DMS53 (cell line): ENCODE measurements at regions not wholly inside any gene's neighbourhood (a gene's known extent, or its start where the extent isn't known, plus 50 kb on each side); places are given as distances from the start of the nearest gene placed in this dataset.

Experiments used
- DNase-seq: peaks from one replicate; lab custom pipeline; 2025; lab: John Stamatoyannopoulos, UW

- no peak for DNase-seq
Observed at GRCh38 chr18:46346896-46347630, 242.9 kb downstream of the HAUS1 start.

DNA sequence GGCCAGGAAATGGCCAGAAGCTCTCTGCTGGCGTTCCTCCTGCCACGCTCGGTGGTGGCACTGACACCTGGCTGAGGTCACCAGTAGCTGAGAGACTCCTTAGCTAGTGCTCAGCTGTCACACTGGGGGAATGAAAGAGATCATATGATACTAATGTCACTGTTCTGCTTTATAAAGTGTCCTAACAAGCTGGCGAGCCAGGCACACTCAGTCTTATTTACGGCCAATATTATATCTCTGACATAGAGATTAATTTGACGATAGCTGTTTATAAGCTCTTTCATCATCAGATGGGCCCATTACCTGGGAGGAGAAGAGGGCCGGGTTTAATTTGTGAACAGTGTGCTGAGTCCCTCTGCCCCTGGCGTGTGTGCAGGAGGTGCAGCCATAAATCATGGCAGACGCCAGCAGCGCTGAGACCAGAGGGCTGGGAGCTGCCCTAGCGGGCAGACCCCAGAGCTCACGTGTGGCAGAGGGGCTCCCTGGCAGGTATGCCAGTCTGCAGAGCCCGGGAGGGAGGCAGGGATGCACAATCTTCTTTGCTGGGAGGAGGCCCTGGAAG is 246.5 kb downstream of the HAUS1 start:
- DNase-seq, result no peak

DNA sequence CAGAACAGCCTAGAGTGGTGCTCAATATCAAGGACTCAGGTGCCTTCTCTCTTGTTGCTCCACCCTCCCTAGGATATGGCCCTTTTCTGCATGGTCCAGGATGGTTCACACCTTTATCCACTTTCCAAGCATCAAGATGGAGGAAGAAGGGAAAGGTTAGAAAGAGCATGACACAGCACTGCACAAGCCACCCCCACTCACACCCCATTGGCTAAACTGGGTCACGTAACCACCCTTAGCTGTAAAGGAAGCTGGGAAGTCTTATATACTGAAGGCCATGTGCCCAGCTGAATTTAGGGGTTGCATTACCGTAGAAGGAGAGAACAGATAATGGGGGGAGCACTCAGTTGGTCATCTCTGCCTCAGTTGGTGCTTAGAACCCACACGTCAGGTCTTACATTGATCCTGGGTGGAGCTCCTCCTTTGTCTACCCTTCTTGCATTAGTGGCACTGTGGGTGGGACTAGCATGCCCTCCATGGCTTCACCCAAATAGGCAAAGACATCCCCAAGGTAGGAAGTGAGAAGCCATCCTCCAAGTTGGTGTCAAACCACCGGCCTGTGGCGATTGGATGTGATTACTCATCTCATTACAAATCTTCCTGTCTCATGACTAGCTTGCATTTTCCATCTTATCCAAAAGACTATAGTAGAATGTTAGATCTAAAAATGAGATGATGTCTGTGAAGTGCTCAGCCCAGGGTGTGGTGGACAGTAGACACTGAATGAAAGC is 248.5 kb downstream of the HAUS1 start:
- DNase-seq, result no peak

- no peak for DNase-seq
Observed at GRCh38 chr18:46353460-46353859, 249.3 kb downstream of the HAUS1 start.

- DNase-seq, result no peak
Observed at GRCh38 chr18:46356278-46357033, 252.3 kb downstream of the HAUS1 start.

DNA sequence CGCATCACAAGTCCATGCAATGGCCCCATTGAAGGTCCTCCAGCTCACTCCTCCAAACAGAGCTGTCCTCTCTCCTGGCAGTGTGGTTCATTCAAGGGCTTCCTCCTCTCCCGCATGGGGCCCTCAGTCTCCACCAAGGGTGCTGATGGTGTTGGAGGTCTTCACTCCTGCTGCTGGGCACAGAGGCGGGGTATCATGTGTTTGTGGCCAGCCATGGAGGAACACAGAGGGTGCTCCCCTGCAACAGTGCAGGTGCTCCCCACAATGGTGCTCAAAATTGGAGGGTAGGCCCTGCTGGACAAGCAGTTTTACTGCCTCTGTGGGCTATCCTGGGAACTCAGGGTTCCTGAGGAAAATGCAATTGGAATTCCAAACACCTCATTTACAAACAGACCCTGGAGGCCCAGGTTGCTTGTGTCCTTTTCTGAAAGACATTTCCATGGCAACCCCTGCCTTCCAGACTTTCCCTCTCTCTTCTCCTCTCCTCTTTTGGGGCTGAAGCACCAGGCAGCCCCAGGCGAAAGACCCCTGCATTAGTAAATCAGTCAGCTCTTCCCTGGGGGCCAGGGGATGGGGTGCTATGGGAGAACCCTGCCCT is 256.0 kb downstream of the HAUS1 start:
- DNase-seq, result no peak

DNA sequence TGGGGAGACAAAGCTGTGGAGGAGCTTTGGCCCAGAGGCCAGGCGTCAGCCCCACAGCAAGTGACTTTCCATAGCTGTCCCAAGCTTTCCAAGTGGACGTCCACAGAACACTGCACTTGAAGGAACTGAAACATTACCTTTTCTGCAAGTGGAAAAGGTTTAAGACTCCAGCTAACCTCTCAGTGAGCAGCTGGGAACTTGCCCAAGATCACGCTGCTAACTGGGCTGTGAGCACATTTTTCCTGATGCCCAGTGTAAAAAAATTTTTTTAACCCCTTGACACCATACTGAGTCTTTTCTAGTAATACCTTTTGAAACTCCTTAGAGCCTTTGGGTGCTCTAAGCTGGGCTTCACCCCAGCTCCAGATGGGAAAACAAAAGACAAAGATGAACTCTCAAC is 256.7 kb downstream of the HAUS1 start:
- no peak for DNase-seq

DNA sequence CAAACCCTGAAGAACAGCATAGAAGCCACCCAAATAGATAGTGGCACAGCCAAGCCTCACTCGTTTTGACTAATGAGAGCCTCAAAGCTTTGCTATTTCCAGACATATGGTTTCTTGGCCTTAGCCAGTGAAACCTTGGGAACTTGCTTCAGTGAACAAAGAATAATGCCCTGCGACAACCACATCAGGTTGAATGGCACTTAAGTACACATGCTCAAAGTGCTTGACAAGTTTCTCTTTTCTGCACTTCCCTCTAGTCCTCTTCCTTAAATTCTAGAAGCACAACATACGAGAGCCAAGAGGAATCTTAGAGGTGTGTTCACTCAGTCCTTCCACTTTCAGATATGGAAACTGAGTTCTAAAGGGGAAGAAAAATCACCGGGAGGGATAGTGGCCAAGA is 258.3 kb downstream of the HAUS1 start:
- DNase-seq, result no peak

DNA sequence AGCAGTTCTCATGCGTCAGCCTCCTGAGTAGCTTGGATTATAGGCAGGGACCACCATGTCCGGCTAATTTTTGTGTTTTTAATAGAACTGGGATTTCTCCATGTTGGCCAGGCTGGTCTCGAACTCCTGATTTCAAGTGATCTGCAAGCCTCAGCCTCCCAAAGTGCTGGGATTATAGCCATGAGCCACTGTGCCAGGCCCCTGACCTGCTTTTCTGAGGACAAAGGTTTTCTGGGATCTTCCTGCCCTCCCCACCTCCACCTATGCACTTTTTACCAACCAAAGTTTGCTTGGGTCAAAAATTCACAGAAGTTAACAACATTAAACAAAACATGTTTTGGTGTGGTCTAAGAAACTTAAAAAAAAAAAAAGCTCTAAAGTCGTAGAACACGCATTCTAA is 259.9 kb downstream of the HAUS1 start:
- no peak for DNase-seq

DNA sequence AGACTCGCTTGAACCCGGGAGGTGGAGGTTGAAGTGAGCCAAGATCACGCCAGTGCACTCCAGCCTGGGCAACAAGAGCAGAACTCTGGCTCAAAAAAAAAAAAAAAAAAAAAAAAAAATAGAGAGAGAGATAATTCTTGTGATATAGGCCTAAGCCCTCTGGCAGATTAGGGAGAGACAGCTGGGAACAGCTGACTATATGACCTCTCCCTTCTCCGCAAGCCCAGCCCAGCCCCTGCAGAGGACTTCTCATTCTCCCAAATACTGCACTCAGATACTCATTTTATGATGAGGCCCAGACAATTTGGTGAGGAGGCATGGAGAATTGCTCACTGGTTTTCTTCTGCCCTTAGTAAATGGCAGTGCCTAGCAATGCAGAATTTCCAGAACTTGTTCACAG is 262.0 kb downstream of the HAUS1 start:
- DNase-seq, result no peak

- DNase-seq, result no peak
Observed at GRCh38 chr18:46366751-46367376, 262.7 kb downstream of the HAUS1 start.

DNA sequence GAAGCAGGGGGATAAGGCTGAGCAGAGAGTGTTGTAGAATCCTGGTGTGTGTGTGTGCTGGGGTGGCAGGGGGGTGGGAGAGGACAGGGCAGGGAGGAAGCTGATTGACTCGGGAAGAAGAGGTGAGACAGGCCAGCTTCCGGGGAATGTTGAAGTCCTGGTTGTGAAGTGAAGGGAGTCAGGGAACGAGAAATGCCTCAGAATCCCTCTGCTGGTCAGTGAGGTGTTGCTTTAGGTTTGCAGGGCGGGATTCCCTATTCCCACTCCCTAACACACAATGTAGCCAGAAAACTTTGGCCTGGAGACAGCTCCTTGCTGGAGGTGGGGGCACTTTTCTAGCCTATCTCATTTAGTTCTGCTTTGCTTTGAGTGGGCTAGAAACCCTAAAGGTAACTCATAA is 265.1 kb downstream of the HAUS1 start:
- no peak for DNase-seq

DNA sequence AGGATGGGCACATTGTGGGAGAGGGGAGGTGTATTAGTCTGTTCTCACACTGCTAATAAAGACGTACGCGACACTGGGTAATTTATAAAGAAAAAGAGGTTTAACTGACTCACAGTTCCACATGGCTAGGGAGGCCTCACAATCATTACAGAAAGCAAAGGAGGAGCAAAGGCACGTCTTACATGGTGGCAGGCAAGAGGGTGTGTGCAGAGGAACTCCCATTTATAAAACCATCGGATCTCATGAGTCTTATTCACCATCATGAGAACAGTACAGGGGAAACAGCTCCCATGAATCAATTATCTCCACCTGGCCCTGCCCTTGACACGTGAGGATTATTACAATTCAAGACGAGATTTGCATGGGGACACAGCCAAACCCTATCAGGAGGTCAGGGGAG is 266.7 kb downstream of the HAUS1 start:
- no peak for DNase-seq

DNA sequence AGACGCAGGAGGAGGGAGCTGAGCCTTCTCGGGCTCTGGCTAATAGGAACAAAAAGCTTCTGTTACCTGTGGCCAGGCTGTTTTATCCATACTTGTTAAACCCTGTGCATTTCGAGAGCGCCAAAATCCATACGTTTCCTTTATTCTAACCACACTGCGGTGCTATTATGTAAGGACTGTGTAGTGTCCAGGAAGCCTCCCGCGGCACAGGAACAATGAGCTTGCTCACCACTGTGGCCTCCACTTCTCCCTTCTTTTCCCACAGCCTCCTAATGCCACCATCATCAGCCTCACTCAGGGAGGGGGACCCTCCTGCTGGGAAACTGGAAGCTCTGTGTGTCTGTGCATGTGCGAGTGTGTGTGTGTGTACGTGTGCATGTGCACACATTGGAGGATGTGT is 268.5 kb downstream of the HAUS1 start:
- no peak for DNase-seq

GRCh38 chr18:46373131-46373530 is 268.9 kb downstream of the HAUS1 start:
- DNase-seq, result no peak

DNA sequence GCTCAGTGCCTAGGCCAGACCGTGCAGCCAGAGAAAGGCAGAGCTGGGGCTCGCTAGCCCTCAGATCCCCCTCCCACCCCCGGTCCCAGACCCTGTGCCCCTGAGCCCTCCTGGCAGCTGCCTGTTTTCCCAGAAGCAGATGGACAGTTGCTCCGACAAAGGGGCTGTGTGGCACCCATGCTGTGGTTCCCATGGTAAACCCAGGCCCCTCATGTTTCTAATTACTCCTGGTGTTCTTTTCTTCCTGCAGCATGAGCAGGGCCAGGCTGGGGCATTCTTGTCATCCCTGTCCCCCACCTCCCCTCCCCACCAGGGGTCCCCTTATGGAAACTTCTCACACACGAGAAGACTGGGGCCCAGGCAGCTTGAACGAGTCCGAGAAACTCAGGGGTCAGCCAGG is 269.6 kb downstream of the HAUS1 start:
- DNase-seq, result no peak

GRCh38 chr18:46374850-46375249 is 270.7 kb downstream of the HAUS1 start:
- DNase-seq, result no peak

- no peak for DNase-seq
Observed at GRCh38 chr18:46377557-46377956, 273.4 kb downstream of the HAUS1 start.

DNA sequence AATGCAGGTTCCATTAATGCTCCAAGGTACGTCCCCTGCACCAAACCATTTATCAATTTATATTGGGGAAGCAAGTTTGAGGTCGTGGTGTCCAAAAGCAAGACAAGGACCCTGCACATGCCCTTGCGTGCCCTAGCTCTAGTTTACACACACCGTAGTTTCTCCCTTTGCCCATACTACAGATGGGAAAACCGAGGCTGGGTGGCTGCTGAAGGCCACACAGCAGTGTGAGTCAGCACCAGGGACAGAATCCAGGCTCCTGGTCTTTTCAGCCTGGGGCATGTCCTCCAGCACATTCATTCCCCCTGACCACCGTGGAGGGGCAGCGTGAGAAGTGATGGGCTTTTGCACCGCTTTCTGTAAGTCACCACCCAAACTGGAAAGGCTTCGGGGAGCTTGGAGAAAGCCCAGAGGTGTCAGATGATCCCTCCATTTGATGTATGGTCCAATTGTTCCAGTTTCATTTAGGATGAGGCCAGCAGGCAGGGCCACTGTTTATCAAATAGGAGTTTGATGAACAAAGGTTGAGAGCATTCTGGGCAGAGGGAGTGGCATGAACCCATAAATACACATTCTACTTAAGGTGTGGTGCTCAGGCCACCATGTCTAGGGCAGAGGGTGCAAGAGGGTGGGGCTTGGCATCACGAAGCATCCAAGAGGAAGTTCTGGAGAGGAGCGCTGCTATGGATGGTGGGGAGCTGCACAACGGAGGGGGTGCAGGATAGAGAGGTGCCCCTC is 274.1 kb downstream of the HAUS1 start:
- DNase-seq, result no peak

GRCh38 chr18:46378864-46379207 is 274.7 kb downstream of the HAUS1 start:
- DNase-seq, result no peak

GRCh38 chr18:46379323-46379950 is 275.3 kb downstream of the HAUS1 start:
- DNase-seq, result no peak
